GM12891 (cell line): ENCODE measurements at regions not wholly inside any gene's neighbourhood (a gene's known extent, or its start where the extent isn't known, plus 50 kb on each side); places are given as distances from the start of the nearest gene placed in this dataset.

ENCODE experiments used
- DNase-seq: peaks from one replicate; pipeline ENCODE4 v3.0.0; 2011; ENCODE audit warnings: low spot score; ENCODE audit not compliant: insufficient read length
- FAIRE-seq: peaks from 2 replicates; lab custom pipeline; 2011; peaks lifted over from hg19 to GRCh38; lab: Jason Lieb, UNC
- PAX5 ChIP-seq: IDR thresholded peaks from 2 replicates; pipeline ENCODE4 v1.6.1; 2011; ENCODE audit warnings: low read length, moderate library complexity, mild to moderate bottlenecking; ENCODE audit not compliant: insufficient read depth, severe bottlenecking
- POLR2A ChIP-seq: IDR thresholded peaks from 2 replicates; pipeline ENCODE4 v1.6.1; 2011; ENCODE audit warnings: low read depth, low read length, control low read depth
- POLR2AphosphoS5 ChIP-seq: IDR thresholded peaks from 2 replicates; pipeline ENCODE4 v1.6.1; 2011; ENCODE audit warnings: low read depth, low read length, control low read depth
- POU2F2 ChIP-seq: IDR thresholded peaks from 2 replicates; pipeline ENCODE4 v1.6.1; 2011; ENCODE audit warnings: low read depth, mild to moderate bottlenecking, control low read depth, low read length, moderate library complexity
- SPI1 ChIP-seq: IDR thresholded peaks from 2 replicates; pipeline ENCODE4 v1.6.1; 2011; ENCODE audit warnings: low read depth, low read length, control low read depth
- TAF1 ChIP-seq: IDR thresholded peaks from 2 replicates; pipeline ENCODE4 v1.6.1; 2011; ENCODE audit warnings: low read depth, low read length, control low read depth

GRCh38 chr22:27132400-27132799, 475.0 kb downstream of the MIAT start:
- FAIRE-seq (no peak), DNase-seq (no peak)
- TF ChIP-seq POLR2A (no peak), POLR2AphosphoS5 (no peak), SPI1 (no peak), POU2F2 (no peak), PAX5 (no peak), TAF1 (no peak)

- DNase-seq = no peak
- TF ChIP-seq POU2F2 (no peak), TAF1 (no peak), SPI1 (no peak), POLR2AphosphoS5 (no peak), PAX5 (no peak), POLR2A (no peak)
- FAIRE-seq = no peak
These were observed 475.6 kb downstream of the MIAT start for GRCh38 chr22:27133019-27133431.

GRCh38 chr22:27133681-27134314, 476.4 kb downstream of the MIAT start:
- DNase-seq (no peak), FAIRE-seq (no peak)
- TF ChIP-seq POLR2AphosphoS5 (no peak), TAF1 (no peak), SPI1 (no peak), POU2F2 (no peak), POLR2A (no peak), PAX5 (no peak)

- FAIRE-seq = no peak
- peak; percentile 19 for DNase-seq
- no peak for TF ChIP-seq POLR2A
- no peak for TF ChIP-seq SPI1
- no peak for TF ChIP-seq TAF1
- TF ChIP-seq POU2F2 = no peak
- no peak for TF ChIP-seq PAX5
- TF ChIP-seq POLR2AphosphoS5 = no peak
These were observed 476.9 kb downstream of the MIAT start for GRCh38 chr22:27134315-27134701.

GRCh38 chr22:27135031-27135981, 477.9 kb downstream of the MIAT start:
- FAIRE-seq (no peak), DNase-seq (no peak)
- TF ChIP-seq POLR2A = no peak
- no peak for TF ChIP-seq POLR2AphosphoS5
- TF ChIP-seq POU2F2 = no peak
- no peak for TF ChIP-seq SPI1
- TF ChIP-seq TAF1 = no peak
- TF ChIP-seq PAX5 = no peak

- no peak for TF ChIP-seq POU2F2
- TF ChIP-seq POLR2AphosphoS5 = no peak
- no peak for TF ChIP-seq TAF1
- TF ChIP-seq SPI1 = no peak
- no peak for TF ChIP-seq PAX5
- TF ChIP-seq POLR2A = no peak
- FAIRE-seq = no peak
- no peak for DNase-seq
These were observed 479.2 kb downstream of the MIAT start for GRCh38 chr22:27136596-27136995.

GRCh38 chr22:27137871-27138337, 480.5 kb downstream of the MIAT start:
- no peak for FAIRE-seq
- no peak for DNase-seq
- TF ChIP-seq POU2F2 = no peak
- TF ChIP-seq SPI1 = no peak
- no peak for TF ChIP-seq POLR2AphosphoS5
- no peak for TF ChIP-seq POLR2A
- no peak for TF ChIP-seq PAX5
- no peak for TF ChIP-seq TAF1

GRCh38 chr22:27138471-27138870, 481.1 kb downstream of the MIAT start:
- no peak for FAIRE-seq
- TF ChIP-seq POLR2AphosphoS5 (no peak), POU2F2 (no peak), POLR2A (no peak), PAX5 (no peak), TAF1 (no peak), SPI1 (no peak)

GRCh38 chr22:27139935-27140511, 482.6 kb downstream of the MIAT start:
- TF ChIP-seq SPI1 (no peak), PAX5 (no peak), TAF1 (no peak), POLR2AphosphoS5 (no peak), POLR2A (no peak), POU2F2 (no peak)
- no peak for DNase-seq
- no peak for FAIRE-seq

More at GRCh38 chr22:27138471-27138870, 481.1 kb downstream of the MIAT start:
- no peak for DNase-seq
